H1 (cell line): ENCODE measurements at regions not wholly inside any gene's neighbourhood (a gene's known extent, or its start where the extent isn't known, plus 50 kb on each side); places are given as distances from the start of the nearest gene placed in this dataset.

Source experiments
- CTCF ChIA-PET: fragments of 300-600 bp; sonication (Branson Sonifier 250); formaldehyde crosslinking; loops from one replicate; lab custom pipeline; 2021; ENCODE audit not compliant: partially characterized antibody; lab: Charles Lee
- POLR2A ChIA-PET: fragments of 300-600 bp; sonication (Branson Sonifier 250); formaldehyde crosslinking; loops from one replicate; lab custom pipeline; 2021; ENCODE audit warnings: inconsistent platforms; ENCODE audit not compliant: partially characterized antibody; lab: Charles Lee
- DNase-seq, 2 experiments: peaks; one replicate each; pipeline versions ENCODE4 v3.0.0 to v3.0.0-alpha.2; 2010 to 2022; ENCODE audit warnings: low spot score in 2 of 2, low read depth in 1 of 2, mixed read lengths in 1 of 2
- FAIRE-seq: peaks from 2 replicates; lab custom pipeline; 2011; peaks lifted over from hg19 to GRCh38; lab: Jason Lieb, UNC
- H2AFZ ChIP-seq: 2 replicates; pipeline ENCODE4 v1.8.1; 2012; ENCODE audit warnings: low read length, inconsistent platforms
- H2AK5ac ChIP-seq: 2 replicates; pipeline ENCODE4 v1.6.1; 2013; ENCODE audit warnings: low read depth, low read length
- H2BK120ac ChIP-seq: replicated peaks from 2 replicates; pipeline ENCODE3; 2013; ENCODE audit warnings: low read depth, low read length, inconsistent platforms
- H2BK12ac ChIP-seq: 2 replicates; pipeline ENCODE4 v1.6.1; 2013; ENCODE audit warnings: low read depth, low read length
- H2BK15ac ChIP-seq: 2 replicates; pipeline ENCODE4 v1.6.1; 2013; ENCODE audit warnings: low read length
- H2BK20ac ChIP-seq: 2 replicates; pipeline ENCODE4 v1.6.1; 2013; ENCODE audit warnings: low read length
- H2BK5ac ChIP-seq: 2 replicates; pipeline ENCODE4 v1.6.1; 2013; ENCODE audit warnings: low read depth, low read length
- H3K14ac ChIP-seq: 2 replicates; pipeline ENCODE4 v1.6.1; 2013; ENCODE audit warnings: inconsistent platforms; ENCODE audit not compliant: insufficient read length
- H3K18ac ChIP-seq: 2 replicates; pipeline ENCODE4 v1.6.1; 2013; ENCODE audit warnings: low read length; ENCODE audit errors: extremely low read depth
- H3K23ac ChIP-seq: 2 replicates; pipeline ENCODE4 v1.6.1; 2013; ENCODE audit warnings: inconsistent platforms; ENCODE audit not compliant: insufficient read length
- H3K23me2 ChIP-seq: 2 replicates; pipeline ENCODE4 v1.6.1; 2013; ENCODE audit warnings: low read depth, low read length
- H3K27ac ChIP-seq: 2 replicates; pipeline ENCODE4 v1.6.1; 2011; ENCODE audit warnings: low read depth, low read length, inconsistent platforms
- H3K27me3 ChIP-seq, 4 experiments: replicated peaks in 1 of 4; 1 replicate in 1 of 4; 2 replicates in 3 of 4; pipeline versions ENCODE4 v1.6.1 to v1.8.1; 2011 to 2013; ENCODE audit warnings: low read length in 3 of 4, mild to moderate bottlenecking in 3 of 4, inconsistent platforms in 2 of 4, mixed read lengths in 2 of 4, moderate library complexity in 1 of 4; ENCODE audit not compliant: control insufficient read depth in 3 of 4, insufficient read depth in 3 of 4; ENCODE audit errors: extremely low read depth in 1 of 4
- H3K36me3 ChIP-seq, 4 experiments: 2 replicates each; pipeline versions ENCODE4 v1.6.1 to v1.8.1; 2011 to 2013; ENCODE audit warnings: mild to moderate bottlenecking in 4 of 4, low read length in 3 of 4, moderate library complexity in 2 of 4, control low read depth in 1 of 4, inconsistent platforms in 1 of 4; ENCODE audit not compliant: insufficient read depth in 4 of 4, control insufficient read depth in 2 of 4
- H3K4ac ChIP-seq: replicated peaks from 2 replicates; pipeline ENCODE3; 2013; ENCODE audit warnings: low read length, low read depth, mixed read lengths, inconsistent platforms; ENCODE audit not compliant: insufficient read length
- H3K4me1 ChIP-seq, 4 experiments: replicated peaks in 1 of 4; 1 replicate in 1 of 4; 2 replicates in 3 of 4; pipeline versions ENCODE4 v1.6.1 to v1.8.1; 2011 to 2013; ENCODE audit warnings: low read length in 3 of 4, inconsistent platforms in 2 of 4, mixed read lengths in 1 of 4; ENCODE audit not compliant: insufficient read depth in 4 of 4, control insufficient read depth in 3 of 4
- H3K4me2 ChIP-seq, 2 experiments: 2 replicates each; pipeline versions ENCODE4 v1.6.1 to v1.8.1; 2011 to 2013; ENCODE audit warnings: low read depth in 2 of 2, low read length in 2 of 2, control low read depth in 1 of 2, inconsistent platforms in 1 of 2, mild to moderate bottlenecking in 1 of 2; ENCODE audit not compliant: insufficient read depth in 1 of 2
- H3K4me3 ChIP-seq, 4 experiments: fragments of 200-600, 300-600 bp in 1 of 4; sonication (generic), shearing (Covaris generic), sonication (Bioruptor Twin) in 1 of 4; 2 replicates each; pipeline versions ENCODE4 v1.5.1 to v1.8.1; 2011 to 2016; ENCODE audit warnings: low read length in 4 of 4, low read depth in 3 of 4, control low read depth in 2 of 4, inconsistent platforms in 2 of 4, mild to moderate bottlenecking in 2 of 4, mixed read lengths in 1 of 4, moderate library complexity in 1 of 4; ENCODE audit not compliant: insufficient read depth in 2 of 4; ENCODE audit errors: extremely low read depth in 1 of 4
- H3K56ac ChIP-seq: replicated peaks from 2 replicates; pipeline ENCODE3; 2013; ENCODE audit warnings: low read depth, mild to moderate bottlenecking, mixed read lengths, low read length, inconsistent platforms; ENCODE audit not compliant: insufficient read length
- H3K79me1 ChIP-seq: 2 replicates; pipeline ENCODE4 v1.6.1; 2013; ENCODE audit warnings: low read depth, low read length, control low read depth
- H3K79me2 ChIP-seq, 2 experiments: 2 replicates each; pipeline versions ENCODE4 v1.6.1 to v1.8.1; 2012 to 2013; ENCODE audit warnings: low read length in 2 of 2, mild to moderate bottlenecking in 2 of 2, inconsistent platforms in 1 of 2; ENCODE audit not compliant: insufficient read depth in 2 of 2, control insufficient read depth in 1 of 2
- H3K9ac ChIP-seq, 4 experiments: replicated peaks in 1 of 4; 1 replicate in 1 of 4; 2 replicates in 3 of 4; pipeline versions ENCODE4 v1.6.1 to v1.8.1; 2011 to 2013; ENCODE audit warnings: low read depth in 3 of 4, low read length in 3 of 4, control low read depth in 2 of 4, mild to moderate bottlenecking in 2 of 4, moderate library complexity in 2 of 4, inconsistent platforms in 1 of 4; ENCODE audit errors: extremely low read depth in 1 of 4
- H3K9me3 ChIP-seq, 2 experiments: 2 replicates each; pipeline versions ENCODE4 v1.6.1 to v1.8.1; 2012 to 2013; ENCODE audit warnings: mild to moderate bottlenecking in 2 of 2, moderate library complexity in 2 of 2, control low read depth in 1 of 2, inconsistent platforms in 1 of 2, low read depth in 1 of 2, low read length in 1 of 2, mixed read lengths in 1 of 2; ENCODE audit not compliant: insufficient read depth in 2 of 2
- H4K20me1 ChIP-seq, 2 experiments: replicated peaks in 1 of 2; 2 replicates each; pipeline versions ENCODE3 to v1.8.1; 2011 to 2013; ENCODE audit warnings: inconsistent platforms in 2 of 2, low read length in 2 of 2, mild to moderate bottlenecking in 1 of 2; ENCODE audit not compliant: insufficient read depth in 2 of 2, control insufficient read depth in 1 of 2
- H4K5ac ChIP-seq: 2 replicates; pipeline ENCODE4 v1.6.1; 2013; ENCODE audit warnings: low read length, low read depth, mixed read lengths, inconsistent platforms; ENCODE audit not compliant: insufficient read length
- H4K8ac ChIP-seq: 2 replicates; pipeline ENCODE4 v1.8.0; 2013; ENCODE audit warnings: mild to moderate bottlenecking, moderate library complexity, low read length, inconsistent platforms; ENCODE audit not compliant: insufficient read depth; ENCODE audit errors: extremely low read depth
- H4K91ac ChIP-seq: replicated peaks from 2 replicates; pipeline ENCODE3; 2013; ENCODE audit warnings: low read length, mixed read lengths, inconsistent platforms; ENCODE audit not compliant: insufficient read length
- CHD2 ChIP-seq: IDR thresholded peaks from 2 replicates; pipeline ENCODE4 v1.6.1; 2012; ENCODE audit warnings: low read length, improper control_type of control experiment
- SIN3A ChIP-seq, 2 experiments: IDR thresholded peaks in 1 of 2; conservative IDR thresholded peaks in 1 of 2; 2 replicates each; pipeline ENCODE4 v1.6.1; 2011 to 2012; ENCODE audit warnings: low read length in 2 of 2, improper control_type of control experiment in 1 of 2, low read depth in 1 of 2, mild to moderate bottlenecking in 1 of 2
- SP4 ChIP-seq: IDR thresholded peaks from 2 replicates; pipeline ENCODE4 v1.6.1; 2012; ENCODE audit warnings: low read length, inconsistent platforms
- WGBS, 2 experiments: shearing (Covaris generic) in 1 of 2; methylation state at CpG; one replicate each; pipeline versions ENCODE4 v1.1.6 to v1.1.7; 2013 to 2015; ENCODE audit warnings: low lambda C conversion rate in 2 of 2, mixed read lengths in 2 of 2, inconsistent platforms in 1 of 2, low coverage in 1 of 2, missing lambda C conversion rate in 1 of 2; ENCODE audit not compliant: insufficient replicate concordance in 2 of 2, insufficient coverage in 1 of 2, insufficient read length in 1 of 2; ENCODE audit errors: extremely low coverage in 1 of 2, missing lambda C conversion rate in 1 of 2; 5-methylcytosine and 5-hydroxymethylcytosine counted together

DNA sequence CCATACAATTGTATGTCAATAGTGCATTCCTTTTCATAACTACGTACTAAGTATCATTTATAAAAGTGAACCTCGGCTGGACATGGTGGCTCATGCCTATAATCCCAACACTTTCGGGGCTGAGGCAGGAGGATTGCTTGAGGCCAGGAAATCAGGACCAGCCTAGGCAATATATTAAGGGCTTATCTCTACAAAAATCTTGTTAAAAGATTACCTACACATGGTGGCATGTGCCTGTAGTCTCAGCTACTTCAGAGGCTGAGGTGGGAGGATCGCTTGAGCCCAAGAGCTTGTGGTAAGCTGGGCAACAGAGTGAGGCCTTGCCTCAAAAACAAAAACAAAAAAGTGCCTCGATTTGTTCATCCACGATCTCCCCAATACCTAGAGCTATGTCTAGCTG, 449.7 kb upstream of the SULF2 start:
- H2BK15ac ChIP-seq = no peak overlapping the region
- peaks cover 0 to 9% of the 10 kb centered on the region in 2 experiments; a peak in 2 of 4 replicates for H3K9me3 ChIP-seq
- H3K4ac ChIP-seq = no peak overlapping the region
- no peak overlapping the region for H2BK20ac ChIP-seq
- CTCF ChIA-PET = interaction anchor here (1.0 to 1.6 kb wide), 3 partner anchors 11 to 378 kb away, joined by 3 read pairs; no protein-coding TSS in a partner anchor
- H4K20me1 ChIP-seq = no peaks in the 10 kb centered on the region
- H2BK5ac ChIP-seq = no peak overlapping the region
- no peaks in the 10 kb centered on the region; the same call in 1 of the 2 replicates for H3K23me2 ChIP-seq
- H3K27me3 ChIP-seq = no peaks in the 10 kb centered on the region
- H3K18ac ChIP-seq = no peak overlapping the region
- no peak overlapping the region for H4K5ac ChIP-seq
- no peak overlapping the region for H3K4me3 ChIP-seq
- no peak overlapping the region for H2BK120ac ChIP-seq
- no peak overlapping the region for H3K14ac ChIP-seq
- DNase-seq = no peak
- 87% methylated on average over 6 of the region's 6 CpGs; no CpG with 5 or more reads in 1 of the 2 experiments for WGBS, 2 experiments
- H2AK5ac ChIP-seq = no peak overlapping the region
- H3K79me2 ChIP-seq = no peaks in the 10 kb centered on the region
- H3K36me3 ChIP-seq = no peaks in the 10 kb centered on the region
- H3K79me1 ChIP-seq = no peaks in the 10 kb centered on the region
- no peak overlapping the region for H3K23ac ChIP-seq
- H3K56ac ChIP-seq = no peak overlapping the region
- no peak overlapping the region for H2BK12ac ChIP-seq
- H3K4me2 ChIP-seq = no peak overlapping the region
- H3K4me1 ChIP-seq = peaks cover 0 to 7% (median 0%) of the 10 kb centered on the region in 4 experiments; a peak in 1 of 7 replicates
- H4K8ac ChIP-seq = no peak overlapping the region
- POLR2A ChIA-PET = interaction anchor here (1.2 kb wide), 1 partner anchor 39 kb away, joined by 3 read pairs; no protein-coding TSS in a partner anchor
- H2AFZ ChIP-seq = no peak overlapping the region
- no peak for TF ChIP-seq SIN3A (conservative IDR thresholded peaks at IDR 0.05 in 1 of 2, IDR thresholded peaks at IDR 0.05 in 1 of 2; ENCODE audit: low read depth in 1 of 2, low read length in 2 of 2)
- no peak for TF ChIP-seq CHD2
- TF ChIP-seq SP4 = no peak
- no peak overlapping the region for H4K91ac ChIP-seq
- FAIRE-seq = no peak
- H3K27ac ChIP-seq = no peak overlapping the region
- no peak overlapping the region for H3K9ac ChIP-seq
